H9 (cell line): ENCODE measurements at regions not wholly inside any gene's neighbourhood (a gene's known extent, or its start where the extent isn't known, plus 50 kb on each side); places are given as distances from the start of the nearest gene placed in this dataset.

ENCODE experiments used
- DNase-seq: peaks from one replicate; pipeline ENCODE4 v3.0.0-alpha.2; 2017
- H2AFZ ChIP-seq: one replicate; pipeline ENCODE4 v1.6.1; 2013; ENCODE audit warnings: mild to moderate bottlenecking, low read length, control low read depth, moderate library complexity
- H2AK5ac ChIP-seq: 2 replicates; pipeline ENCODE4 v1.6.1; 2013; ENCODE audit warnings: low read length, control low read depth, mixed read lengths; ENCODE audit not compliant: insufficient read length
- H2BK120ac ChIP-seq: one replicate; pipeline ENCODE4 v1.6.1; 2013; ENCODE audit warnings: low read depth, mild to moderate bottlenecking, low read length, control low read depth, inconsistent platforms; ENCODE audit not compliant: poor library complexity, severe bottlenecking
- H2BK12ac ChIP-seq: 2 replicates; pipeline ENCODE4 v1.6.1; 2013; ENCODE audit warnings: low read length, control low read depth, mixed read lengths, low read depth; ENCODE audit not compliant: insufficient read length
- H2BK15ac ChIP-seq: 2 replicates; pipeline ENCODE4 v1.6.1; 2013; ENCODE audit warnings: low read depth, low read length, control low read depth
- H2BK20ac ChIP-seq: one replicate; pipeline ENCODE4 v1.6.1; 2013; ENCODE audit warnings: low read depth, mild to moderate bottlenecking, low read length, control low read depth, inconsistent platforms; ENCODE audit not compliant: poor library complexity, severe bottlenecking
- H2BK5ac ChIP-seq: 2 replicates; pipeline ENCODE4 v1.6.1; 2013; ENCODE audit warnings: low read length, control low read depth, mixed read lengths; ENCODE audit not compliant: insufficient read length
- H3K14ac ChIP-seq: 2 replicates; pipeline ENCODE4 v1.6.1; 2013; ENCODE audit warnings: low read length, control low read depth; ENCODE audit not compliant: insufficient read depth
- H3K18ac ChIP-seq: 2 replicates; pipeline ENCODE4 v1.6.1; 2013; ENCODE audit warnings: low read depth, mild to moderate bottlenecking, mixed read lengths, low read length, control low read depth; ENCODE audit not compliant: insufficient read length
- H3K23ac ChIP-seq: 2 replicates; pipeline ENCODE4 v1.6.1; 2013; ENCODE audit warnings: low read length, control low read depth, mixed read lengths, low read depth; ENCODE audit not compliant: insufficient read length
- H3K23me2 ChIP-seq: 2 replicates; pipeline ENCODE4 v1.6.1; 2013; ENCODE audit warnings: low read depth, mild to moderate bottlenecking, mixed read lengths, low read length, control low read depth; ENCODE audit not compliant: insufficient read length, poor library complexity, severe bottlenecking
- H3K27ac ChIP-seq: 2 replicates; pipeline ENCODE4 v1.5.1; 2013; ENCODE audit warnings: low read length, control low read depth, mixed read lengths, low read depth; ENCODE audit not compliant: insufficient read length
- H3K27me3 ChIP-seq: 2 replicates; pipeline ENCODE4 v1.6.1; 2013; ENCODE audit warnings: low read length, control low read depth, inconsistent platforms; ENCODE audit not compliant: insufficient read depth
- H3K4ac ChIP-seq: 2 replicates; pipeline ENCODE4 v1.6.1; 2013; ENCODE audit warnings: low read depth, mild to moderate bottlenecking, control low read depth, inconsistent platforms, low read length, moderate library complexity
- H3K4me1 ChIP-seq: 2 replicates; pipeline ENCODE4 v1.6.1; 2013; ENCODE audit warnings: low read length, control low read depth, inconsistent platforms; ENCODE audit not compliant: insufficient read depth
- H3K4me2 ChIP-seq: 2 replicates; pipeline ENCODE4 v1.6.1; 2013; ENCODE audit warnings: low read length, control low read depth, mixed read lengths; ENCODE audit not compliant: insufficient read length, insufficient read depth
- H3K56ac ChIP-seq: 2 replicates; pipeline ENCODE4 v1.6.1; 2013; ENCODE audit warnings: low read depth, mild to moderate bottlenecking, mixed read lengths, low read length, control low read depth; ENCODE audit not compliant: insufficient read length
- H3K79me1 ChIP-seq: 2 replicates; pipeline ENCODE4 v1.6.1; 2013; ENCODE audit warnings: low read depth, mild to moderate bottlenecking, moderate library complexity, low read length, control low read depth, inconsistent platforms; ENCODE audit not compliant: insufficient read depth, poor library complexity, severe bottlenecking
- H3K79me2 ChIP-seq: 2 replicates; pipeline ENCODE4 v1.6.1; 2013; ENCODE audit warnings: low read length, control low read depth, inconsistent platforms; ENCODE audit not compliant: insufficient read depth
- H3K9ac ChIP-seq: 2 replicates; pipeline ENCODE4 v1.6.1; 2013; ENCODE audit warnings: low read length, control low read depth, mixed read lengths; ENCODE audit not compliant: insufficient read length; ENCODE audit errors: extremely low read depth
- H3K9me3 ChIP-seq: one replicate; pipeline ENCODE4 v1.6.1; 2013; ENCODE audit warnings: low read depth, low read length, inconsistent platforms; ENCODE audit not compliant: control insufficient read depth
- H3T11ph ChIP-seq: one replicate; pipeline ENCODE4 v1.6.1; 2013; ENCODE audit warnings: mild to moderate bottlenecking, low read length, control low read depth, inconsistent platforms
- H4K20me1 ChIP-seq: one replicate; pipeline ENCODE4 v1.6.1; 2013; ENCODE audit not compliant: control insufficient read depth, insufficient read length, insufficient read depth
- H4K5ac ChIP-seq: 2 replicates; pipeline ENCODE4 v1.6.1; 2013; ENCODE audit warnings: low read depth, mild to moderate bottlenecking, mixed read lengths, low read length, control low read depth; ENCODE audit not compliant: insufficient read length
- H4K8ac ChIP-seq: replicated peaks from 2 replicates; pipeline ENCODE4 v1.6.1; 2013; ENCODE audit warnings: low read length, control low read depth, mixed read lengths, low read depth; ENCODE audit not compliant: insufficient read length
- H4K91ac ChIP-seq: 2 replicates; pipeline ENCODE4 v1.6.1; 2013; ENCODE audit warnings: low read depth, mild to moderate bottlenecking, moderate library complexity, mixed read lengths, low read length, control low read depth; ENCODE audit not compliant: insufficient read length
- H3K27ac Mint-ChIP-seq, 3 experiments: 2 replicates in 2 of 3; 3 replicates in 1 of 3; pipeline ENCODE4 v1.8.0; 2020 to 2021; ENCODE audit warnings: mixed read lengths in 3 of 3, mild to moderate bottlenecking in 1 of 3, moderate library complexity in 1 of 3
- H3K27me3 Mint-ChIP-seq: 2 replicates; pipeline ENCODE4 v1.8.0; 2021; ENCODE audit warnings: low read depth, mild to moderate bottlenecking, moderate library complexity, mixed read lengths
- H3K36me3 Mint-ChIP-seq, 3 experiments: 2 replicates in 2 of 3; 3 replicates in 1 of 3; pipeline ENCODE4 v1.8.0; 2020 to 2021; ENCODE audit warnings: low read depth in 3 of 3, mixed read lengths in 3 of 3; ENCODE audit not compliant: insufficient read depth in 1 of 3
- H3K4me1 Mint-ChIP-seq, 2 experiments: 2 replicates each; pipeline ENCODE4 v1.8.0; 2020; ENCODE audit warnings: mixed read lengths in 2 of 2
- H3K4me3 Mint-ChIP-seq, 2 experiments: 2 replicates in 1 of 2; 3 replicates in 1 of 2; pipeline ENCODE4 v1.8.0; 2020 to 2021; ENCODE audit warnings: mild to moderate bottlenecking in 2 of 2, mixed read lengths in 2 of 2, moderate library complexity in 1 of 2
- H3K9me3 Mint-ChIP-seq, 2 experiments: 2 replicates in 1 of 2; 3 replicates in 1 of 2; pipeline ENCODE4 v1.8.0; 2020; ENCODE audit warnings: mild to moderate bottlenecking in 2 of 2, mixed read lengths in 2 of 2, moderate library complexity in 1 of 2
- CTCF ChIP-seq: fragments of 200-600 bp; sonication (generic); conservative IDR thresholded peaks from 3 replicates; pipeline ENCODE4 v1.8.0; 2021; ENCODE audit warnings: antibody characterized with exemption, mild to moderate bottlenecking
- WGBS: extraction: QIAGEN DNeasy Blood & Tissue Kit; methylation state at CpG from one replicate; pipeline ENCODE4 v1.1.7; 2013; ENCODE audit warnings: missing lambda C conversion rate, low lambda C conversion rate, mixed read lengths; ENCODE audit not compliant: insufficient read length; ENCODE audit errors: extremely low coverage; 5-methylcytosine and 5-hydroxymethylcytosine counted together

- H4K91ac ChIP-seq, result no peak overlapping the region
- H4K8ac ChIP-seq, result no peak overlapping the region
- no peaks in the 10 kb centered on the region; the same call in 1 of the 2 replicates for H3K27me3 Mint-ChIP-seq
- H4K5ac ChIP-seq, result no peak overlapping the region
- H3K4me1 ChIP-seq, result no peaks in the 10 kb centered on the region
- H3K4me1 Mint-ChIP-seq, result no peaks in the 10 kb centered on the region
- H3K4me3 Mint-ChIP-seq, result no peak overlapping the region
- H3K9me3 ChIP-seq, result no peaks in the 10 kb centered on the region
- H2BK20ac ChIP-seq, result no peak overlapping the region
- no peak overlapping the region for H2AK5ac ChIP-seq
- H2BK5ac ChIP-seq, result no peak overlapping the region
- H2BK12ac ChIP-seq, result no peak overlapping the region
- no peaks in the 10 kb centered on the region for H3K27me3 ChIP-seq
- TF ChIP-seq CTCF, result no peak
- no peak overlapping the region for H2BK15ac ChIP-seq
- H3K27ac ChIP-seq, result no peak overlapping the region
- no peaks in the 10 kb centered on the region for H3K79me2 ChIP-seq
- H3K23ac ChIP-seq, result no peak overlapping the region
- no peak overlapping the region for H2BK120ac ChIP-seq
- no peak overlapping the region for H3K9ac ChIP-seq
- H3K4ac ChIP-seq, result no peak overlapping the region
- H3K79me1 ChIP-seq, result no peaks in the 10 kb centered on the region
- H3K56ac ChIP-seq, result no peak overlapping the region
- H3K4me2 ChIP-seq, result no peak overlapping the region
- no peak overlapping the region for H3K27ac Mint-ChIP-seq
- H3K14ac ChIP-seq, result no peak overlapping the region
- H3T11ph ChIP-seq, result no peak overlapping the region
- H3K9me3 Mint-ChIP-seq, result no peaks in the 10 kb centered on the region
- H4K20me1 ChIP-seq, result no peaks in the 10 kb centered on the region
- no peaks in the 10 kb centered on the region for H3K23me2 ChIP-seq
- H2AFZ ChIP-seq, result no peak overlapping the region
- no peak for DNase-seq
- H3K18ac ChIP-seq, result no peak overlapping the region
- 100% methylated on average over 1 of the region's 2 CpGs for WGBS
- no peaks in the 10 kb centered on the region for H3K36me3 Mint-ChIP-seq
Measured at GRCh38 chr3:98679986-98680385, 83.2 kb upstream of the ST3GAL6 start.
